Stomach (tissue), 8 donors: ENCODE measurements at regions not wholly inside any gene's neighbourhood (a gene's known extent, or its start where the extent isn't known, plus 50 kb on each side); places are given as distances from the start of the nearest gene placed in this dataset.

Experiments used
- DNase-seq, 2 donors: peaks; one replicate each; pipeline versions ENCODE4 v3.0.0 to v3.0.0-alpha.2; 2013 to 2019
- H3K27ac ChIP-seq, 5 donors: fragments of 200-600 bp in 4 of 5; sonication (generic) in 4 of 5; one replicate each; pipeline ENCODE4 v1.5.1; 2013 to 2019; ENCODE audit warnings: mild to moderate bottlenecking in 1 of 5, moderate library complexity in 1 of 5
- H3K27me3 ChIP-seq, 3 donors: fragments of 200-600 bp; sonication (generic); one replicate each; pipeline ENCODE4 v1.5.1; 2017 to 2019; ENCODE audit warnings: mixed run types in 1 of 3
- H3K36me3 ChIP-seq, 4 donors: fragments of 200-600 bp; sonication (generic); 1 replicate in 3 of 4; 2 replicates in 1 of 4; pipeline ENCODE4 v1.5.1; 2016 to 2019
- H3K4me1 ChIP-seq, 4 donors: fragments of 200-600 bp; sonication (generic); one replicate each; pipeline ENCODE4 v1.5.1; 2016 to 2019
- H3K4me3 ChIP-seq, 4 donors: fragments of 200-600 bp; sonication (generic) in 3 of 4; one replicate each; pipeline ENCODE4 v1.5.1; 2016 to 2019; ENCODE audit warnings: mild to moderate bottlenecking in 1 of 4
- H3K9me3 ChIP-seq, 4 donors: fragments of 200-600 bp; sonication (generic); one replicate each; pipeline ENCODE4 v1.5.1; 2016 to 2019
- CTCF ChIP-seq, 7 experiments: fragments of 450-650 bp in 4 of 7; fragments of 200-600 bp in 3 of 7; sonication (generic) in 3 of 7; IDR thresholded peaks; one replicate each; pipeline ENCODE4 v1.5.1; 2016 to 2019; ENCODE audit warnings: antibody characterized with exemption in 7 of 7, control low read depth in 2 of 7, mild to moderate bottlenecking in 1 of 7
- EP300 ChIP-seq: sonication (generic); formaldehyde crosslinking; IDR thresholded peaks from one replicate; pipeline ENCODE4 v1.6.1; 2017; ENCODE audit warnings: antibody characterized with exemption
- POLR2A ChIP-seq, 4 donors: fragments of 450-650 bp; IDR thresholded peaks; one replicate each; pipeline ENCODE4 v1.6.1; 2016; ENCODE audit warnings: antibody characterized with exemption in 4 of 4, control low read depth in 2 of 4, mild to moderate bottlenecking in 1 of 4, moderate library complexity in 1 of 4
- POLR2AphosphoS5 ChIP-seq, 3 donors: sonication (generic); formaldehyde crosslinking; IDR thresholded peaks; one replicate each; pipeline ENCODE4 v1.6.1; 2016; ENCODE audit warnings: antibody characterized with exemption in 3 of 3
- WGBS, 5 donors: extraction: QIAGEN DNeasy Blood & Tissue Kit in 3 of 5; methylation state at CpG; one replicate each; pipeline versions ENCODE4 v1.1.5 to v1.1.7; 2013 to 2018; 5-methylcytosine and 5-hydroxymethylcytosine counted together
- intact Hi-C: fragments of 100-400 bp; cut with DNase I; formaldehyde crosslinking; loops from one replicate; pipeline ENCODE4 v1.15.1; 2023; ENCODE audit warnings: low total_unique reads
- donor health status: healthy with polysubstance abuse.
- donor health status: Bipolar disorder and iron deficiency.
- donor health status: healthy.

- intact Hi-C loops: no loop called here
- Histone ChIP-seq H3K9me3 (no peaks in the 10 kb centered on the region), H3K36me3 (no peaks in the 10 kb centered on the region), H3K4me3 (no peak overlapping the region), H3K27ac (no peak overlapping the region), H3K4me1 (no peaks in the 10 kb centered on the region), H3K27me3 (no peaks in the 10 kb centered on the region)
- DNase-seq: no peak
- 27 to 53% (median 50%) methylated on average over 2 of the region's 2 CpGs for WGBS, 5 donors
- TF ChIP-seq EP300: no peak
- no peak for TF ChIP-seq POLR2AphosphoS5 (IDR thresholded peaks at IDR 0.05)
- no peak for TF ChIP-seq CTCF (IDR thresholded peaks at IDR 0.05)
- TF ChIP-seq POLR2A (IDR thresholded peaks at IDR 0.05): no peak
Observed at GRCh38 chr5:35294976-35295375, 64.7 kb upstream of the PRLR start.

DNA sequence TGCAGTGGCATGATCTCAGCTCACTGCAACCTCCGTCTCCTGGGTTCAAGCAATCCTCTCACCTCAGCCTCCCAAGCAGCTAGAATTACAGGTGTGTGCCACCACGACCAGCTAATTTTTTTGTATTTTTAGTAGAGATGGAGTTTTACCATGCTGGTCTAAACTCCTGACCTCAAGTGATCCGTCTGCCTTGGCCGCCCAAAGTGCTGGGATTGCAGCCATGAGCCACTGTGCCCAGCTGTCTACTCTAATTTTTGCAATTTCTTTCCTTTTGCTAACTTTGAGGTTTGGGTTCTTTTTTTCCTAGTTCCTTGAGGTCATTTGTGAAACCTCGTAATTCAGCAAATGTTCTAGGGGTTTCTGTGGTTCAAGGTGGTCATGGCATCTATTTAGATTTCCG is 63.7 kb upstream of the PRLR start:
- WGBS, 5 donors: 71 to 84% (median 77%) methylated on average over 6 of the region's 6 CpGs
- no peaks in the 10 kb centered on the region for H3K27me3 ChIP-seq
- H3K4me3 ChIP-seq: no peak overlapping the region
- DNase-seq: no peak
- H3K4me1 ChIP-seq: no peaks in the 10 kb centered on the region
- no peaks in the 10 kb centered on the region for H3K9me3 ChIP-seq
- TF ChIP-seq POLR2A (IDR thresholded peaks at IDR 0.05) (no peak), CTCF (IDR thresholded peaks at IDR 0.05) (no peak), POLR2AphosphoS5 (IDR thresholded peaks at IDR 0.05) (no peak), EP300 (no peak)
- H3K27ac ChIP-seq: no peak overlapping the region
- no peaks in the 10 kb centered on the region for H3K36me3 ChIP-seq
- intact Hi-C loops: no loop called here

- H3K27ac ChIP-seq: no peak overlapping the region
- H3K9me3 ChIP-seq: no peaks in the 10 kb centered on the region
- H3K27me3 ChIP-seq: no peaks in the 10 kb centered on the region
- TF ChIP-seq POLR2A (IDR thresholded peaks at IDR 0.05) (no peak), POLR2AphosphoS5 (IDR thresholded peaks at IDR 0.05) (no peak), CTCF (IDR thresholded peaks at IDR 0.05) (no peak), EP300 (no peak)
- intact Hi-C loops: no loop called here
- no peak for DNase-seq
- H3K36me3 ChIP-seq: no peaks in the 10 kb centered on the region
- no peaks in the 10 kb centered on the region for H3K4me1 ChIP-seq
- H3K4me3 ChIP-seq: no peak overlapping the region
- WGBS, 5 donors: 49 to 67% (median 55%) methylated on average over 3 of the region's 3 CpGs
Observed at GRCh38 chr5:35285435-35285834, 55.1 kb upstream of the PRLR start.

DNA sequence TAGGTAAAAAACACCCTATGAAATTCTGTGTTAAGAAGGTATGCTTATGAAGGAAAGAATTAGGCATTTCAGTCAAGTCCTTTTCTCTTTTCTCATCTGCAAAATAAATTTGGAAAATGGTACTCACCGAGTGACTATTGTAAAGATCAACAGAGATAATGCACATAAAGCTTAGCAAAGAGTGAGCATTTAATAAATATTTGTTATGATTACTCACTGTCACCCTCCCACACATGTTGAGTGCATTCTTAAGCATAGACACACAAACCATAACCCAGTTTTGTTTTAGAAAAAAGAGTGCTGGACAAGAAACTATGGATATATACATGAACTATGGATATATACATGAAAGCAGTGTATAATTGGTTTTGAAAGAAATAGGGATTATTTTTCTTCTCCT is 54.7 kb upstream of the PRLR start:
- TF ChIP-seq EP300: no peak
- TF ChIP-seq POLR2AphosphoS5 (IDR thresholded peaks at IDR 0.05): no peak
- TF ChIP-seq CTCF (IDR thresholded peaks at IDR 0.05): no peak
- TF ChIP-seq POLR2A (IDR thresholded peaks at IDR 0.05): no peak
- intact Hi-C loops: no loop called here
- DNase-seq: no peak

More for the DNA sequence above, 54.7 kb upstream of the PRLR start:
- H3K27me3 ChIP-seq: no peaks in the 10 kb centered on the region
- WGBS, 5 donors: 42 to 63% (median 49%) methylated on average over 1 of the region's 1 CpG
- H3K4me1 ChIP-seq: no peaks in the 10 kb centered on the region
- no peak overlapping the region for H3K27ac ChIP-seq
- no peaks in the 10 kb centered on the region for H3K36me3 ChIP-seq
- H3K9me3 ChIP-seq: no peaks in the 10 kb centered on the region
- no peak overlapping the region for H3K4me3 ChIP-seq
